ENCODE measurements at regions not wholly inside any gene's neighbourhood (a gene's known extent, or its start where the extent isn't known, plus 50 kb on each side); places are given as distances from the start of the nearest gene placed in this dataset.

GRCh38 chr15:45919806-45920205 lies 285.0 kb downstream of the SQOR start:
- FAIRE-seq, result no peak

GRCh38 chr15:45921376-45921775 lies 286.5 kb downstream of the SQOR start:
- FAIRE-seq (no peak), DNase-seq (ENCODE audit: low spot score in 2 of 2) (no peak)

More at GRCh38 chr15:45919806-45920205, 285.0 kb downstream of the SQOR start:
- DNase-seq (ENCODE audit: low spot score in 2 of 2), result no peak

- DNase-seq (ENCODE audit: low spot score in 2 of 2) (no peak), FAIRE-seq (no peak)
Observed at GRCh38 chr15:45921978-45922377, 287.1 kb downstream of the SQOR start.

GRCh38 chr15:45941367-45941766 lies 306.5 kb downstream of the SQOR start:
- DNase-seq (ENCODE audit: low spot score in 2 of 2) (no peak), FAIRE-seq (no peak)

GRCh38 chr15:45943240-45943639 lies 308.4 kb downstream of the SQOR start:
- DNase-seq (ENCODE audit: low spot score in 2 of 2) (no peak), FAIRE-seq (no peak)

GRCh38 chr15:45946111-45946510 lies 311.3 kb downstream of the SQOR start:
- DNase-seq (ENCODE audit: low spot score in 2 of 2) (no peak), FAIRE-seq (no peak)

GRCh38 chr15:45948181-45948621 lies 313.4 kb downstream of the SQOR start:
- no peak for FAIRE-seq

GRCh38 chr15:45958924-45959323 lies 324.1 kb downstream of the SQOR start:
- DNase-seq (ENCODE audit: low spot score in 2 of 2) (no peak), FAIRE-seq (no peak)

More at GRCh38 chr15:45948181-45948621, 313.4 kb downstream of the SQOR start:
- no peak for DNase-seq (ENCODE audit: low spot score in 2 of 2)

- DNase-seq (ENCODE audit: low spot score in 2 of 2) (no peak), FAIRE-seq (no peak)
Observed at GRCh38 chr15:45962733-45963132, 327.9 kb downstream of the SQOR start.

- FAIRE-seq (no peak), DNase-seq (ENCODE audit: low spot score in 2 of 2) (no peak)
Observed at GRCh38 chr15:45970542-45970941, 335.7 kb downstream of the SQOR start.

- DNase-seq (ENCODE audit: low spot score in 2 of 2) (no peak), FAIRE-seq (no peak)
Observed at GRCh38 chr15:45980366-45980765, 345.5 kb downstream of the SQOR start.

- no peak for DNase-seq (ENCODE audit: low spot score in 2 of 2)
- FAIRE-seq, result no peak
Observed at GRCh38 chr15:45981625-45982024, 346.8 kb downstream of the SQOR start.

- DNase-seq (ENCODE audit: low spot score in 2 of 2), result no peak
- FAIRE-seq, result no peak
Observed at GRCh38 chr15:45991863-45992262, 357.0 kb downstream of the SQOR start.

GRCh38 chr15:45993072-45993471 lies 358.2 kb downstream of the SQOR start:
- no peak for FAIRE-seq

GRCh38 chr15:45993508-45993907 lies 358.7 kb downstream of the SQOR start:
- no peak for FAIRE-seq

More at GRCh38 chr15:45993072-45993471, 358.2 kb downstream of the SQOR start:
- DNase-seq (ENCODE audit: low spot score in 2 of 2), result no peak

GRCh38 chr15:45995800-45996199 lies 361.0 kb downstream of the SQOR start:
- DNase-seq (ENCODE audit: low spot score in 2 of 2), result no peak
- FAIRE-seq, result no peak

More at GRCh38 chr15:45993508-45993907, 358.7 kb downstream of the SQOR start:
- DNase-seq (ENCODE audit: low spot score in 2 of 2), result no peak

GRCh38 chr15:46014532-46014931 lies 379.7 kb downstream of the SQOR start:
- no peak for FAIRE-seq
- no peak for DNase-seq (ENCODE audit: low spot score in 2 of 2)

- DNase-seq (ENCODE audit: low spot score in 2 of 2) (no peak), FAIRE-seq (no peak)
Observed at GRCh38 chr15:46034755-46035154, 399.9 kb downstream of the SQOR start.

GRCh38 chr15:46039703-46040102 lies 404.9 kb downstream of the SQOR start:
- FAIRE-seq, result no peak
- no peak for DNase-seq (ENCODE audit: low spot score in 2 of 2)

- DNase-seq (ENCODE audit: low spot score in 2 of 2) (no peak), FAIRE-seq (no peak)
Observed at GRCh38 chr15:46041905-46042304, 407.1 kb downstream of the SQOR start.

GRCh38 chr15:46059921-46060594 lies 425.2 kb downstream of the SQOR start:
- FAIRE-seq (no peak), DNase-seq (ENCODE audit: low spot score in 2 of 2) (no peak)

GRCh38 chr15:46061002-46061401 lies 426.2 kb downstream of the SQOR start:
- FAIRE-seq (no peak), DNase-seq (ENCODE audit: low spot score in 2 of 2) (no peak)

GRCh38 chr15:46077220-46077619 lies 442.4 kb downstream of the SQOR start:
- DNase-seq (ENCODE audit: low spot score in 2 of 2), result no peak
- FAIRE-seq, result no peak
